Parathyroid adenoma (tissue), 2 donors: ENCODE measurements at regions not wholly inside any gene's neighbourhood (a gene's known extent, or its start where the extent isn't known, plus 50 kb on each side); places are given as distances from the start of the nearest gene placed in this dataset.

Experiments
- H2AFZ ChIP-seq: fragments of 300-600 bp; sonication (generic); one replicate; pipeline ENCODE4 v1.7.0; 2017; ENCODE audit warnings: antibody characterized with exemption, mild to moderate bottlenecking
- H3K27ac ChIP-seq: fragments of 300-600 bp; sonication (generic); one replicate; pipeline ENCODE4 v1.7.0; 2017
- H3K27me3 ChIP-seq: fragments of 300-600 bp; sonication (generic); one replicate; pipeline ENCODE4 v1.7.0; 2017; ENCODE audit warnings: low read length; ENCODE audit not compliant: control insufficient read depth, insufficient read depth
- H3K36me3 ChIP-seq: fragments of 300-600 bp; sonication (generic); one replicate; pipeline ENCODE4 v1.7.0; 2017; ENCODE audit warnings: low read length; ENCODE audit not compliant: control insufficient read depth, insufficient read depth
- H3K4me1 ChIP-seq: fragments of 300-600 bp; sonication (generic); one replicate; pipeline ENCODE4 v1.7.0; 2017; ENCODE audit warnings: control low read depth
- H3K4me2 ChIP-seq: fragments of 300-600 bp; sonication (generic); one replicate; pipeline ENCODE4 v1.7.0; 2017; ENCODE audit warnings: low read length
- H3K4me3 ChIP-seq: fragments of 300-600 bp; sonication (generic); one replicate; pipeline ENCODE4 v1.7.0; 2017; ENCODE audit warnings: low read depth, low read length
- H3K79me2 ChIP-seq: fragments of 300-600 bp; sonication (generic); one replicate; pipeline ENCODE4 v1.7.0; 2017; ENCODE audit warnings: control low read depth
- H3K9ac ChIP-seq: fragments of 300-600 bp; sonication (generic); one replicate; pipeline ENCODE4 v1.7.0; 2017; ENCODE audit warnings: mild to moderate bottlenecking
- H3K9me3 ChIP-seq: fragments of 300-600 bp; sonication (generic); one replicate; pipeline ENCODE4 v1.7.0; 2017; ENCODE audit warnings: low read length; ENCODE audit not compliant: control insufficient read depth
- TF ChIP-seq, protein P1 (sequence below): fragments of 300-600 bp; sonication (generic); IDR thresholded peaks from one replicate; pipeline ENCODE4 v1.7.0; 2017; ENCODE audit warnings: antibody characterized with exemption, mild to moderate bottlenecking
- donor health status: primary hyperparathyroidism.

DNA sequence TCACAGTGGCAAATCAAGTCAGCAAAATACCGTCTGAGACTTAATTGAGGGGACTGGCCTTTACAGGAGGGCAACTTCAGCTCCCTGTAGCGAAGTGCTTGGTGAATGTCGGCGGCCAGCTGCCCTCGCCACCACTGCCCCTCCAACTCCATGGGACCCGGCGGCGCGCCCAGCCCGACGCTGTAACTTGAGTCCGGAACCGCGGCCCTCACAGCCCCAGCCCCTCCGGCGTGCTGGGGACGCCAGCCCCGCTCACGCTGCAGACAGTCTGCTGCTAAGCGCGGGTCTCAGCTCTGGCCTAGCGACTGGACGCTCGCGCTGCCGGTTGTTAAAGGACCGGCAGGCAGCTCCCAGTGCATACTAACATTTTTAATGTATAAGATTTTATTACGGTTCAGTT is 113.4 kb upstream of the NUPR2 start:
- Histone ChIP-seq H3K9ac (no peak overlapping the region), H3K9me3 (no peaks in the 10 kb centered on the region), H3K4me1 (no peaks in the 10 kb centered on the region), H3K79me2 (no peaks in the 10 kb centered on the region), H2AFZ (no peak overlapping the region), H3K27ac (no peak overlapping the region), H3K4me3 (no peak overlapping the region), H3K27me3 (no peaks in the 10 kb centered on the region), H3K36me3 (no peaks in the 10 kb centered on the region), H3K4me2 (no peak overlapping the region)
- TF ChIP-seq, protein P1, sequence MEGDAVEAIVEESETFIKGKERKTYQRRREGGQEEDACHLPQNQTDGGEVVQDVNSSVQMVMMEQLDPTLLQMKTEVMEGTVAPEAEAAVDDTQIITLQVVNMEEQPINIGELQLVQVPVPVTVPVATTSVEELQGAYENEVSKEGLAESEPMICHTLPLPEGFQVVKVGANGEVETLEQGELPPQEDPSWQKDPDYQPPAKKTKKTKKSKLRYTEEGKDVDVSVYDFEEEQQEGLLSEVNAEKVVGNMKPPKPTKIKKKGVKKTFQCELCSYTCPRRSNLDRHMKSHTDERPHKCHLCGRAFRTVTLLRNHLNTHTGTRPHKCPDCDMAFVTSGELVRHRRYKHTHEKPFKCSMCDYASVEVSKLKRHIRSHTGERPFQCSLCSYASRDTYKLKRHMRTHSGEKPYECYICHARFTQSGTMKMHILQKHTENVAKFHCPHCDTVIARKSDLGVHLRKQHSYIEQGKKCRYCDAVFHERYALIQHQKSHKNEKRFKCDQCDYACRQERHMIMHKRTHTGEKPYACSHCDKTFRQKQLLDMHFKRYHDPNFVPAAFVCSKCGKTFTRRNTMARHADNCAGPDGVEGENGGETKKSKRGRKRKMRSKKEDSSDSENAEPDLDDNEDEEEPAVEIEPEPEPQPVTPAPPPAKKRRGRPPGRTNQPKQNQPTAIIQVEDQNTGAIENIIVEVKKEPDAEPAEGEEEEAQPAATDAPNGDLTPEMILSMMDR: no peak

DNA sequence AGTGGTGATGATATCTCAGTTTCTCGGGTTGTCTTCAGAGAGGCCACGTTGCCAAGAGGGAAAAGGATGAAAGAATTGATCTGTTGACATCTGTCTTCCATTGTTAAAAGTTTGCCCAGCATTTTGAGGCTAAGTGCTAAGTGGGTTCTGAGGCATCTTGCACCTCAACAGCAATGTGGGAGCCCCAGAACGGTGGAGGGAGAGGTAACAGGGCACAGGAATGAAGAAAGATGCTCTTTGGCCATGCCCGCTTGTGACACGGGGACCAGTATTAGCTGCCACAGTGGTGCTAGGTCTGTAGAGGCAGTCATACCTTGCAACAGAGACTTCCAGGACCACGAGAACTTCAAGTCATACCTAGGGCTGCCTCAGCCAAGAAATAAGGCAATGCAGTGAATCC is 106.6 kb upstream of the NUPR2 start:
- H3K9ac ChIP-seq: no peak overlapping the region
- no peaks in the 10 kb centered on the region for H3K36me3 ChIP-seq
- H3K4me3 ChIP-seq: no peak overlapping the region
- H3K27me3 ChIP-seq: no peaks in the 10 kb centered on the region
- TF ChIP-seq, protein P1: no peak
- no peaks in the 10 kb centered on the region for H3K4me1 ChIP-seq
- no peaks in the 10 kb centered on the region for H3K79me2 ChIP-seq
- H3K9me3 ChIP-seq: no peaks in the 10 kb centered on the region
- no peak overlapping the region for H2AFZ ChIP-seq
- H3K27ac ChIP-seq: no peak overlapping the region
- H3K4me2 ChIP-seq: no peak overlapping the region

DNA sequence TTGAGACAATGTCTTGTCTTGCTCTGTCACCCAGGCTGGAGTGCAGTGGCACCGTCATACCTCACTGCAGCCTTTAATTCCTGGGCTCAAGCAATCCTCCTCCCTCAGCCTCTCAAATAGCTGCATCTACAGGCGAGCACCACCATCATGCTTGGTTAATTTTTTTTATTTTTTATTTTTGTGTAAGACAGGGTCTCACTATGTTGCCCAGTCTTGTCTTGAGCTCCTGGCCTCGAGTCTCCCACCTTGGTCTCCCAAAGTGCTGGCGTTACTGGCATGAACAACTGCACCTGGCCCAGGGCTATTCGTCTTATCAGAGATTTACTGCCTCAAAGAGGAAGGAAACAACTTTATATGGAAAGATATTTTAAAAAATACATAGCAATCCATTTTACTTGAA is 102.8 kb upstream of the NUPR2 start:
- no peaks in the 10 kb centered on the region for H3K9me3 ChIP-seq
- H3K27me3 ChIP-seq: no peaks in the 10 kb centered on the region
- H3K4me3 ChIP-seq: no peak overlapping the region
- H2AFZ ChIP-seq: no peak overlapping the region
- TF ChIP-seq, protein P1: no peak
- H3K79me2 ChIP-seq: no peaks in the 10 kb centered on the region
- no peak overlapping the region for H3K27ac ChIP-seq
- no peak overlapping the region for H3K4me2 ChIP-seq
- H3K36me3 ChIP-seq: no peaks in the 10 kb centered on the region
- H3K9ac ChIP-seq: no peak overlapping the region
- no peaks in the 10 kb centered on the region for H3K4me1 ChIP-seq

DNA sequence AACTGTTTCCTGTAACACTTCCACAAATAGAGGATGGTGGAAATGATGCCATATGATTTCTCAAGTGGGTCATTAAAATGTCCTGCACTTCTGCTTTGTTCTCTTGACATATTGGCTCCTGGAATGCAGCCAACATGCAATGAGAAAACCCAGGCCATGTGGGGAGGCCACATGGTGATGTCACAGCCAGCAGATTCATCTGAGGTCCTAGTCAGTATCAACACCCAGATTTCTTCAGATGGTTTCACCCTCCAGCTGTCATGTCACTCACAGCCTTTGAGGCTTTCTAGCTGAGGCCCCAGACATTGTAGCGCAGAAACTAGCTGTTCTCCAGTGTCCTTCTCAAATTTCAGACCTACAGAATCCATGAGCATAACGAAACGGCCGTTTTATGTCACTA is 102.3 kb upstream of the NUPR2 start:
- no peaks in the 10 kb centered on the region for H3K79me2 ChIP-seq
- no peaks in the 10 kb centered on the region for H3K27me3 ChIP-seq
- H3K9ac ChIP-seq: no peak overlapping the region
- H3K9me3 ChIP-seq: no peaks in the 10 kb centered on the region
- H3K4me2 ChIP-seq: no peak overlapping the region
- TF ChIP-seq, protein P1: no peak
- no peaks in the 10 kb centered on the region for H3K4me1 ChIP-seq
- H2AFZ ChIP-seq: no peak overlapping the region
- no peaks in the 10 kb centered on the region for H3K36me3 ChIP-seq
- H3K27ac ChIP-seq: no peak overlapping the region
- no peak overlapping the region for H3K4me3 ChIP-seq

DNA sequence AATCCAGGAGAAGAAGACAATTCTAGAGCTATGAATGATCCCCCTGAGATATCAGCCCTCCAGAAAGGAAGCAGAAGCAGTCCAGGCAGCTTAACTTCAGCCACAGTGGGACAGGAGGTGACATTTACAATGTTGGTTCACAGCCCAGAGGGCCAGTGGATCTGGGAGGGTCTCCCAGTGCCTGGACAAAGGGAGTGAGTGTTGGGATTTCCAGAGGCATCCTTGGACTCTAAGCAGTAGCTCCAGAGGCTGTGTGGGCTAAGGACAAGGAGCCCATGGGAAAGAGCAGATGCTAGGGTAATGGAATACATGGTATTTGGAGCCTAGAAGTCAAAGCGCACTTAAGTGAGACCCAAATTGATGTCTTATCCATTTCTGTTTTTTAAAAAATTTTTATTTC is 97.4 kb upstream of the NUPR2 start:
- H3K4me2 ChIP-seq: no peak overlapping the region
- H3K79me2 ChIP-seq: no peaks in the 10 kb centered on the region
- no peaks in the 10 kb centered on the region for H3K9me3 ChIP-seq
- H3K4me3 ChIP-seq: no peak overlapping the region
- H3K27ac ChIP-seq: no peak overlapping the region
- H3K4me1 ChIP-seq: no peaks in the 10 kb centered on the region
- H2AFZ ChIP-seq: no peak overlapping the region
- no peak overlapping the region for H3K9ac ChIP-seq
- H3K27me3 ChIP-seq: no peaks in the 10 kb centered on the region
- TF ChIP-seq, protein P1: no peak
- no peaks in the 10 kb centered on the region for H3K36me3 ChIP-seq
